ENCODE measurements at regions not wholly inside any gene's neighbourhood (a gene's known extent, or its start where the extent isn't known, plus 50 kb on each side); places are given as distances from the start of the nearest gene placed in this dataset.

DNA sequence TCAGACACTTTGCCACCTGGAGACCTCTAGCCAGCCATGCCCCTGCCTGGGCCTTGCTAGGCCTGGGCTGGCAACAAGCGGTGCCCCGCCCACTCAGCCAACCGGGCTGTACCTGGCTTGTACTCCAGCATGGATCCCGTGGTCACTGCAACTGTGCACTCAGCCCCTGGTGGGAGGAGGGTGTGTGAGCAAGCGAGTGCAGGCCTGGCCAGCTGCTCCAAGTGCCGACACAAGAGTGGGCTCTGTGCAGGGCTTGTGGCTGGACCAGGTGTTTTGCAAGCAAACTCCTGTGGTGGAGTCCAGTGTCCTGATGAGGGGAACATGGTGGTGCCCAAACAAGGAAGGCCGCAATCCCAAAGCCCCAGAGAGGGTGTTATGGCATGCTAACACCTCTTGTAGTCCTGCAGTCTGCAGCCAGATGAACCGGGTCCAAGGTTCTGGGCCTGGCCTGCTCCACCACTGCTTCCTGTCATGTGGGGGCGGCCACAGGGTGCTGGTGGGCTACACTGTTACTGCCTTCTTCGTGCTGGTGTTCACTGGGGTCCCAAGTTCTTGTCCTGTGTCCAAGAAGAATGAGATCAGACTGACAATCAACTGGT, 60.1 kb upstream of the CD28 start:
- TF ChIP-seq CTCF (IDR thresholded peaks at IDR 0.05) (no peak), EZH2 (IDR thresholded peaks at IDR 0.05; ENCODE audit: borderline replicate concordance, insufficient read depth, low read depth, low read length, poor library complexity, severe bottlenecking) (no peak)
